ENCODE measurements at regions not wholly inside any gene's neighbourhood (a gene's known extent, or its start where the extent isn't known, plus 50 kb on each side); places are given as distances from the start of the nearest gene placed in this dataset.
A peak's percentile ranks its signal among the peaks of the same experiment; 100 is the strongest.

GRCh38 chr2:108171657-108172056 lies 68.1 kb upstream of the SULT1C3 start:
- in situ Hi-C loops (cut with MboI; ENCODE audit: low sequenced_read_pairs, unreplicated experiment) = no loop called here
- no peak for TF ChIP-seq CTCF (IDR thresholded peaks at IDR 0.05; ENCODE audit: borderline replicate concordance, control extremely low read depth, extremely low read depth, insufficient read depth, missing control alignments)
- no peak for DNase-seq (ENCODE audit: low spot score)

GRCh38 chr2:108182489-108182888 lies 57.3 kb upstream of the SULT1C3 start:
- in situ Hi-C loops (cut with MboI; ENCODE audit: low sequenced_read_pairs, unreplicated experiment) = no loop called here
- peak; percentile 10 for TF ChIP-seq CTCF (IDR thresholded peaks at IDR 0.05; ENCODE audit: borderline replicate concordance, control extremely low read depth, extremely low read depth, insufficient read depth, missing control alignments)
- DNase-seq (ENCODE audit: low spot score) = no peak

- no peak for DNase-seq (ENCODE audit: low spot score)
- in situ Hi-C loops (cut with MboI; ENCODE audit: low sequenced_read_pairs, unreplicated experiment) = no loop called here
- peak; percentile 19 for TF ChIP-seq CTCF (IDR thresholded peaks at IDR 0.05; ENCODE audit: borderline replicate concordance, control extremely low read depth, extremely low read depth, insufficient read depth, missing control alignments)
Measured at GRCh38 chr2:108184419-108184818, 55.3 kb upstream of the SULT1C3 start.

DNA sequence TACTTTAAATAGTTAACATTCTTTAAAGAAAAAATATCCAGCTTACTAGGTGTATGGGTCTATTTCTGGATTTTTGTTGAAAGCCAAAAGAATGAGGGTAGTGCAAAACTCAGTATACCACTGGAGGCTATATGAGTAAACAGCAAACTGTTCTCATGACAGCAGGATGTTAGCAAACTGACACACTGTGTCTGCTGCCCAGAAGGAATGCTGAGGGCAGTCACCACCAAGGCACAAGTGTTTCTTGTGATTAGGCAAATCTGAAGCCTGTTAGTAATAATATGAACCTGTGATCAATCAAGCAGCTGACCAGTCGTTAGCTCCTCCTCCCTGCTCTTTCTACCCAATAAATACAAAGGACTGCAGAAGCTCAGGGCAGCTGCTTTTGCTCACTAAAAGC lies 50.5 kb upstream of the SULT1C3 start:
- in situ Hi-C loops (cut with MboI; ENCODE audit: low sequenced_read_pairs, unreplicated experiment) = no loop called here
- TF ChIP-seq CTCF (IDR thresholded peaks at IDR 0.05; ENCODE audit: borderline replicate concordance, control extremely low read depth, extremely low read depth, insufficient read depth, missing control alignments) = no peak
- DNase-seq (ENCODE audit: low spot score) = no peak
